HG03378 (cell line): ENCODE measurements at regions not wholly inside any gene's neighbourhood (a gene's known extent, or its start where the extent isn't known, plus 50 kb on each side); places are given as distances from the start of the nearest gene placed in this dataset.
A peak's percentile ranks its signal among the peaks of the same experiment; 100 is the strongest.

Experiments used
- ATAC-seq: cut with Tn5 transposase; IDR thresholded peaks from one replicate; pipeline ENCODE4 v1.9.1; 2021; ENCODE audit warnings: mild to moderate bottlenecking, moderate library complexity; ENCODE audit not compliant: unreplicated experiment

DNA sequence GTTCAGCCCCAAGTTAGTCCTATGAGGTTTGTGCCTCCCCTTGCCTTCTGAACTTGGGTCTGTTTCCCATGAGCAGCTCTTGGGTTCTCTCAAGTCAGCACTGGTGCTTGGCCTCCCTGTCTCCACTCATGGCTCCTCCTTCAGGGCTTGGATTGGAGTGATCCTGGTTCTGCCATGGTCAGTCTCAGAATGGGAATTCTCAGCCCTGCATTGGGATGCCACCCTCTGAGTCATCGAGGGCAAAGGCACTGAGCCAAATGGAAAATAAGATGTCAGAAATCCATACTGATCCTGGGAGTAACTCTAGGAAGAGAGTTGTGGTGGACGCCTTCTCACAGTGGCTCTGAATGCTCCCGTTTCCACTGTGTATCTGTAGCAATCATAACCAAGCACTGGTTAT is 233.4 kb upstream of the HABP2 start:
- ATAC-seq, result no peak

- ATAC-seq, result no peak
Observed at GRCh38 chr10:113320211-113320610, 232.6 kb upstream of the HABP2 start.

DNA sequence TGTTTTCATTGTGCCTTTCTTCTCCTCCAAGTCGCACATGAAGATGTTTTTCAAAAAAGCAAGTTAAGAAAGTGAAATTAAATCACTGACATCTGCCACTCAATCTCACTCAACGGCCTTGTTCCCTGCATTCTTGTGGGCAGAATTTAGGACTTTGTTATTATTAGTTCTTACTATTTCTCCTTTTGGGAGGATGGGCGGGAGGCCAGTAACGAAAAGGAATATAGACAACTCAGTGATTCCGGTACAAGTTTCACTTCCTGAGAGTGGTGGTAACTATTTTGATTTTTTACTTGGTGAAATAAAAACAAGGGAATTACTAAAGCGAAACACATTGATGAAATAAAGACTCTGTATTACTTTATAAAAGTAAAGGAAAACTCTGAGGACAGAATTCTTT is 231.9 kb upstream of the HABP2 start:
- ATAC-seq, result no peak

DNA sequence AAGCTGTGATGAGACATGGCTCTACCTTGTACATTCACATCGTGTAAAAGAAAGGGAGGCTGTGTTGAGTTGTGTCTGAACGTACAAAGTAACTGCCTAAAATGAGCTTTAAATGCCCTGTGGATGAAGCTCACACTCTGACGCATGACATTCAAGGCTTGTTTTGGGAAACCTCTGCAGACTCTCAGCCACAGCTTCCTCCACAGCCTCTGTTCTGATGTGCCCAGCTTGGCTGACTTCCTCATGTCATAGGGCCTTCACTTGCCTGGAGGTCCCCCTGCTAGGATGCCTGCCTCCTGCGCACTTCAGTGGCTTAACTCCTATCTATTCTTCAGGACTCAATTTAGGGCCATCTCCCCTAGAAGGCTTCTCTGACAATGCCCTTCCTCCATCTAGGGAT is 230.0 kb upstream of the HABP2 start:
- no peak for ATAC-seq

- no peak for ATAC-seq
Observed at GRCh38 chr10:113323985-113324384, 228.9 kb upstream of the HABP2 start.

- peak; percentile 99 for ATAC-seq
Observed at GRCh38 chr10:113326160-113327111, 226.4 kb upstream of the HABP2 start.

DNA sequence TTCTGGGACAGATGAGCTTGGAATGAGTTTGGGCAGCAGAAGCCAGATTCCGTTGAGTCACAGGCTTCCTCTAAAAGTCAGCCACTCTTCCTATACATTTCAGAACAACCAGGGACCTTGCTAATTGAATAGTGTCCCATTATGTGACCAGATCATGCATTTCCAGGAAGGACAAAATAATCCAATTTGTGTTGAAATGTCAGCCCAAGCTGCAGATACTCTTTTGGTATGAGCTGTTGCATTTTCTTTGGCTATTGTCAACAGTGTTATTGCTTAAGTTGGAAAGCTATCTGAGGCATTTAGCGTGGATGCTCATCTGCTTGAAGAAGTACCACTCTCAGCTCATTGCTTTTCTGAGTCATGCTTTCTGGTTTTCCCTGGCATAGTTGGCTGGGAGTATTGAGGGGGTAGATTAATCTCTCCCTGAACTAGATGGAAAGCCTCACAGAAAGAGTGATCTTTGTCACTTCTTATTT is 223.7 kb upstream of the HABP2 start:
- no peak for ATAC-seq

GRCh38 chr10:113331961-113332360 is 220.9 kb upstream of the HABP2 start:
- no peak for ATAC-seq

DNA sequence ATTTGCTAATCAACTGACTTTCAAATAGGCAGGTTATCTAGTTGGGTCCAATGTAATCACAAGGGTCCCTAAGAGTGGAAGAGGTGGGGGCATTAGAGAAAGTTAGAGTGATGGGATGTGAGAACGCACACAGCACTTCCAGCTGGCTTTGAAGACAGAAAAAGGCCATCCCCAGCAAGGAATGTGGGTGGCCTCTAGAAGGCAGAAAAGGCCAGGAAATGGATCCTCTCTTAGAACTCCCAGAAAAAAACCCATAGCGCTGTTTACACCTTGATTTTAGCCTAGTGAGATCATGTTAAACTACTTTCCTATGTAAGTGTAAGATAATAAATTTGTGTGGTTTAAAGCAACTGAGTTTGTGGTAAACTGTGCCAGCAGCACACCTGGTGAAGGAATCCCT is 219.5 kb upstream of the HABP2 start:
- ATAC-seq, result no peak

- ATAC-seq, result no peak
Observed at GRCh38 chr10:113335592-113335991, 217.3 kb upstream of the HABP2 start.

GRCh38 chr10:113336549-113337130 is 216.2 kb upstream of the HABP2 start:
- no peak for ATAC-seq

GRCh38 chr10:113337142-113337541 is 215.7 kb upstream of the HABP2 start:
- ATAC-seq, result no peak

DNA sequence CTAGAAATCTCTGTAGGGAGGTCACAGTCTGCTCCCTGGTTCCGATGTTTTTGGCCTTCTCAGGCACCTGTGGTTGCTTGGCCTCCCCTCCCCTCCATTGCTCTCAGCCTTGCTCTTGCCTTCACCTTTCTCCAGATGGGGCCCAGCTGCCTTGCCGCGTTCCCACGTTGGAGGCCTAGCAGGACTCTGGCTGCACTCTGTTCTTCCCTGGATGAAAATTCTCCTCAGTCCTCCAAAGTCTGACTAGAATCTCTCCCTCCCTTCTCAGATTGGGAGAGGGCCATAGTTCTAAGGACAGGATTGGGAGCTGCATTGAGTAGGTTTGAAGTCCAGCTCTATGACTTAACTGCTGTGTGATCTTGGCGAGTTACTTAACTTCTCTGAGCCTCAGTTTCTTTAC is 213.7 kb upstream of the HABP2 start:
- ATAC-seq, result no peak

DNA sequence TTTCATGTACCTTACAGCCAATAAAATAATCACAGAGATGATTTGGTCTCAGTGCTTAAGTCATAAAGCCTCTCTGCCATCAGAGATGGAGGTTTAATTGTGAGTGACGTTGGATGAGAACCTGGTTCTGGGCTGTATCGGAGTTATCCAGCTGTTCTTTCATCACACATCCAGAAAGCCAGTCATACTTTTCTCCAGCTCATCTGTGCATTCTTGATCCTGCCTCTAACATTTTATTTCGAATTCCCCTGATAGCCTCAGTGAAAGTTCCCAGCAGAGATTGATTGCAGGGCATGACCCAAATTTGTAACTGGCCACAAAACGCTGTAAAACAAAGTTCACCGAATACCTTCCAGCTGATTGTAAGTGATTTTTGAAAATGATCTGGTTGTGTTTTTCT is 212.6 kb upstream of the HABP2 start:
- no peak for ATAC-seq

DNA sequence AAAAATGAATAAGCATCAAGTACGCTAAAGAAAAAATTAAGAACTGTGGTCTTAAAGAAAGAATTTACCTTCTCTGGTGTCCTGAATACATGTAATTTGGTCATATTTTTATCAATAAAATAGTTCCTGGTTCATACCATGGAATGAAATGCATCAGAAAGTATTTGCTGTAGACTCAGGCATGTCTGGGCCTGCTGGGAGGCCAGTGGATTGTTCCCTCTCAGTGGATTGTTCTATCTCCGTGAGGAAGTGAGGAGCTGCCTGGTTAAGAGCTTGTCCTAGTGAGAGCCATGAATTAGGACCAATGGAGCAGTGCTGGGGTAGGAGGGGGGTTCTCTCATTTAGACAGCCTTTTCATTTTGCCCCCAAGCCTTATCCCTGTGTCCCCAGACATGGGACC is 211.7 kb upstream of the HABP2 start:
- no peak for ATAC-seq

- no peak for ATAC-seq
Observed at GRCh38 chr10:113345826-113346624, 206.8 kb upstream of the HABP2 start.

- no peak for ATAC-seq
Observed at GRCh38 chr10:113347508-113347907, 205.3 kb upstream of the HABP2 start.

- no peak for ATAC-seq
Observed at GRCh38 chr10:113348694-113349093, 204.2 kb upstream of the HABP2 start.

DNA sequence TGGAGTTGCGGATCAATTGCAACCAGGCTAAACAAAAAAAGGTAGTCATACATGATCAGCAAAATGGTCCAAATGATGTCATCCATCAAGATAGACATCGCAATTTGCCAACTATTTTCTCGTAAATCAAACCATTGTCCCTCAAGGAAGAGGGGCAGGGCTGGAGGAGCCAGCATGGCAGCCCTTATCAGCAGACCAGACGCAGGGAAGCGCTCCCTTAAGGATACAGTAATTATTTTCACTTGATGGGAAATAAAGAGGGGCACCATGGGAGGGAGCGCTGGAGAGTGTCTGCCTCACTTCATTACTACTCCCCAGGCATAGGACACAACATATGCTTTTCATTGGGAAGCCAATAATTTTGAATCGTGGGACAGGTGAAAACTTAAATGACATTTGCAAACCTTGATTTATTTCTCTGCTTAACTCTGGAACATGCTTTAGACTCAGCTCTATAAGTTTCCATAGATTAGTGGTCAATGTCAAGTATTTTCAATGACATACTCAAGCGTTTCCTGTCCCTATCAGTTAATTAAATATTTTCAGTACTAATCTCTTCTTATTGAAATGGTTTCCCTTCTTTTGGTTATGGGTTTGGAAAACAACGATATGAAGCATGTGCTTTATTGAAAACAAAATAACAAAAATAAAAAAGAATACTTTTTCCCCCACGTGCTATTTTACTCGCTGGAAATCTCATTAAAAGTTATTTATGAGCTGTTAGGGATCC is 202.4 kb upstream of the HABP2 start:
- ATAC-seq, result no peak

DNA sequence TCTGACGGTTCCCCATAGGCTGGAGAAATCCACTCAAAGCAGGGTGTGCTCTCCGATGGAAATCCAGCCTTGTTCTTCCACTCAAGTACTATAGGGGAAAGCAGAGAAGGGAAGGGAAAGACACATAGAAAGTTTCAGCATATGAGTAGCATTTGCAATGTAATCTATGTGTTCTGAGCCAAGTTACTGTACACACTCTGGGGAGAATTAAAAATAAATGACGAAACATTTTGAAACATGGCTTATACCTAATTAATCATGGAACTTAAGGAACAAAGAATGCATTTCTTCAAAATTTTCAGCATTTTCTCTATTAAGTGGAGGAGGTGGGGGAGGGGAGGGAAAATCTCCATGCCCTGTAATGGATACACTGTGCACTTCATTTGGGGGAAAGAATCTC is 198.1 kb upstream of the HABP2 start:
- no peak for ATAC-seq
